H1 (cell line): ENCODE measurements at regions not wholly inside any gene's neighbourhood (a gene's known extent, or its start where the extent isn't known, plus 50 kb on each side); places are given as distances from the start of the nearest gene placed in this dataset.

ENCODE experiments used
- ATF3 ChIP-seq: IDR thresholded peaks from 2 replicates; pipeline ENCODE4 v1.6.1; 2011; ENCODE audit warnings: low read depth, mild to moderate bottlenecking, low read length; ENCODE audit not compliant: insufficient read depth
- BACH1 ChIP-seq: IDR thresholded peaks from 2 replicates; pipeline ENCODE4 v1.6.1; 2012; ENCODE audit warnings: low read length, improper control_type of control experiment
- CTCF ChIP-seq, 3 experiments: IDR thresholded peaks; 1 replicate in 2 of 3; 2 replicates in 1 of 3; pipeline versions ENCODE4 v1.5.1 to v1.6.1; 2011; ENCODE audit warnings: low read length in 3 of 3, mild to moderate bottlenecking in 3 of 3, inconsistent platforms in 2 of 3, low read depth in 1 of 3, moderate library complexity in 1 of 3; ENCODE audit not compliant: insufficient read depth in 1 of 3; ENCODE audit errors: control extremely low read depth in 1 of 3
- JUN ChIP-seq: IDR thresholded peaks from 2 replicates; pipeline ENCODE4 v1.6.1; 2011; ENCODE audit warnings: low read depth, mild to moderate bottlenecking, improper control_type of control experiment, low read length

- TF ChIP-seq JUN (no peak), CTCF (IDR thresholded peaks at IDR 0.05; ENCODE audit: control extremely low read depth in 1 of 3, insufficient read depth in 1 of 3, low read depth in 1 of 3, low read length in 3 of 3) (no peak), ATF3 (no peak), BACH1 (no peak)
Measured at GRCh38 chr3:110685630-110686029, 386.0 kb upstream of the NECTIN3 start.
